KG1 (cell line): ENCODE measurements at regions not wholly inside any gene's neighbourhood (a gene's known extent, or its start where the extent isn't known, plus 50 kb on each side); places are given as distances from the start of the nearest gene placed in this dataset.

Experiments used
- DNase-seq: peaks from one replicate; lab custom pipeline; 2025; lab: John Stamatoyannopoulos, UW

DNA sequence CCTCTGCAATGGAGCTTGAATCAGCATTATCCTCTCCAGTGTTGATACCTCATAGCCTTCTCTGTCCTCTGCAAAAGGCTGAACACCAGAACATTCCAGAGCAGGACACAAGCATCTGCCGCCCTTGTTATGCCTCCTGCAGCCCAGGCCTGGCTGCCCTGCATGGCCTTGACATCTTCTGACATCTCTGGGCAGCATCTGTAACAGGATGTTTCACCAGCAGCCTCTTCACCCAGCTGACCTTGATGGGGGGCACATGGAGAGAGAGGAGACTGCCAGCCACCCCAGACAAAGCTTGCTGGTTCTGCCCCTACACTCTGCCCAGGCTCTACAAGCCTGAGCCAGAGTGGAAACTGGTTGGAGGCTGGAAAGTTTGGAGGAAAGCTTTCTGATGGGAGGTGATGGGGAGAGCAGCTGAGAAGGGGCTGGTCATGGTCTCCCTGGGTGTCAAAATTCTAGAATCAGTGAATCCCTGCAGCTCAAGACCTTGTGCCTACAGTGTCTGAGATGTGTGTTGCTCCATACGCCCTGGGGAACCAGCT lies 145.1 kb downstream of the MRPL14 start:
- no peak for DNase-seq

DNA sequence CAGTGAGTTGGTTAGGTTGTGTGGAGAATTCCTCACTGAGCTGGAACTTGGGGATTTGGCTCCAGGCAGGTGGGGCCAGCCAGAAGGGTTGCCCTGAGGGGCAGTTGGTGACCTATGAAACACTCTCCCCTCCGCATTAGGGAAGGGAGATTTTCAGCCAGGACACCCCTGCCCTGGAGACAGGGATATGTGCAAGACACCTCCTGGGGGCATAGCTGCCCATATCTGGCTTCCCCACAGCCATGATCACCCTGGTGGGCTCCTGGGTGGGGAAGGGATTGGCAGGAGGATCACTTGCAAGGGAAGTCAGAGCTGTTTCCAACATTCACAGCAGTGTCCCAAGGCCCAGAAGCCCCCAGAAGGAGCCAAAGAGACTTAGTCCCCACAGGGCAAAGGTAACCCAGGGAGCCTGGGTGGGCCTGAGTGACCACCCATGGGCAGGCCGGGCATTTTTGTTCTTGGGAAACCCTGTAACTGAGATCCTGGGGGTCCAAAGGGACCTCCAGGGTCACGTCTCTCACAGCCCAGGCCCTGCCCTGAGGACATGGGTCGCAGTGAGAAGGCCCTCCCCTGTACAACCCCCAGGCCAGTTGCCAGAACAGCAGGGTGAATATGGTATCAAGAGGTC lies 145.8 kb downstream of the MRPL14 start:
- no peak for DNase-seq

DNA sequence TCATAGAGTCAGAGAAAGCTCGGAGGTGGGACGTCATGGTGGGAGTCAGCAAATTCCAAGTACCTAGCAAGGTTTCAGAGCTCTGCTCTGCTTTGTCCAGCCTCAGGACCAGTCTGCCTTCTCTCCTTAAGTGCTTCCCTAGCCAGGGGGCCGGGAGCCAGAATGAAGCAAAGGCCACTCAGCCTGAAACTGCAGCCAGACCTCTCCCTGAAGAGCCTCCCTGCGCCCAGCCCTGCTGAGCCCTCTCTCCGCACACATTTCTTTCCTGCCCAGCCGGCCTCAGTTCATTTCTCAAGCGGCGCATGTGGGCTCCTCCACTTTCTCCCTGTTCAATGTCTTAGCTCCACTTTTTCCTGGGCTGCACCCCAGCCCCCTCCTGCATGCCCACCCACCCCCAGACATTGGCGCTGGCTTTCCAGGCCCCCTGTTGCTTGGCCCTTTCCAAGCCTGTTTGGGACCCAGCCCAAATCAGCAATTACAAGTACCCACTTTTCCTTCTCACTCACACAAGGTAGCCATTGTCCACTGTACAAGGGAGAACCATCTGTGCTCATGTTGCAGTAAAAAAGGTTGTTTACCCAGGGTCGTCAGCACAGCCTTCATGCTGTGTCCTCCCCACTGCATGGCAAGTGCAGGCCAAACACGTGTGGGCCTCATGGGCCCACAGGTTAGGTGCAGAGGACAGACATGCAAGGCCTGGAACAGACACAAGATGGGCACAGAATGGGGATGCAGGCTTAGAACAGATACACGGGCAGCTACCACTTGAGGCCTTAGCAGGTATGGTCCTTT lies 147.1 kb downstream of the MRPL14 start:
- DNase-seq = no peak

DNA sequence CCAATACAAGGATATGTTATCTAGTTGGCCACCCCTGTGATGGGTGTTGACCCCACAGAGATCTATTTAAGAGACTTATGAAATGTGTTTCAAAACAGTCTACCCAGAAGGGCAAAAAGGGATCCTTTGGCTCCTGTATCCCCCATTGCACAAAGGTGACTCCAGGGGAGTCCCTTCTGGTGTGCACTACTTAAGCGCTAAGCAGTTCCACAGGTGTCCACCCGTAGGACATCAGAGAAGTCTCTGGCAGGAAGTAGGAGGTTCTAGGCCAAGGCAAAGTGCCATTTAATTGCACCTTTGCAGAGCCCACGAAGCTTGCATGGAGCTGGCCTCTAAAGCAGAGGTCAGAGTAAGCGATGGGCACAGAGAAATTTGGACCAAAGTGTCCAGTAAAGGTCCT lies 147.7 kb downstream of the MRPL14 start:
- DNase-seq = no peak

DNA sequence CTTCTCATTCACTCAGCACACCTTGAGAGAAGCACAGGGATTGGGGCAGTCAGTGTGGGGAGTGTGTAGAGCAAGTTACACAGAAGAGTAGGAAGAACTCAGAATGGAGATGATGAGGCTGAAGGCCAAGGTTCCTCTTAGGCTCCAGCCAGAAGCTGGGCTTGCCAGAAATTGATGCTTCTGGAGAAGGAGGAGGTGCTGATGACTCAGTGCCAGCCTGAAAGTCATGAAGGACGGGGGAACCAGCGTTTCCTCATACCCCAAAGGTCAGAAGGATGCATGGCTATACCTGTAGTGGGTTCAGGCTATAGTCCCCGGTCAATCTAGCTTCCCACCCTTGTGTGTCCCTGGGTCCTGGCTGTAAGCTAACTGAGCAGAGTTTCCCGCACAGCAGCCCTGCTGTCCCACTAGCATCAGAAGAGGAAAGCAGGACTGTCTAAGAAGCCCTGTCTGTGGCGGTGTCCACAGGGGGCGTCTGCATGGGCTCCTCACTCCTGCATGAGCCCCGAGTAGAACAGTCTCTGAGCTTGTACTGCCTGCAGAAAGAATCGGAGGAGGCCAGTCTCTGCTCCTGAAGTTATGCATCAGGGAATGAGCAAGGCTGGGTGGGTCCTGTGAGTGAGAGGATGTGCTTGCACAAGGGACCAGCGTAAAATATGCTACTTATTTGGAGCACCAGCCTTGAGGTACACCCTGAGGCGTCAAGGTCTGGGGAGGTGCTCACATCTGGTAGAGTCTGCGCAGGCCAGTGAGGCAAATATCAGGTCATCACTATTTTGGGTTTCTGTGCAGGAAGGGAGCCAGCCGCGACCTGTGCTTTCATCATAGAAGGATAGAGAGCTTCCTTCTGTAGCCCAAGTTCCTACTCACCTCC lies 148.5 kb downstream of the MRPL14 start:
- no peak for DNase-seq

DNA sequence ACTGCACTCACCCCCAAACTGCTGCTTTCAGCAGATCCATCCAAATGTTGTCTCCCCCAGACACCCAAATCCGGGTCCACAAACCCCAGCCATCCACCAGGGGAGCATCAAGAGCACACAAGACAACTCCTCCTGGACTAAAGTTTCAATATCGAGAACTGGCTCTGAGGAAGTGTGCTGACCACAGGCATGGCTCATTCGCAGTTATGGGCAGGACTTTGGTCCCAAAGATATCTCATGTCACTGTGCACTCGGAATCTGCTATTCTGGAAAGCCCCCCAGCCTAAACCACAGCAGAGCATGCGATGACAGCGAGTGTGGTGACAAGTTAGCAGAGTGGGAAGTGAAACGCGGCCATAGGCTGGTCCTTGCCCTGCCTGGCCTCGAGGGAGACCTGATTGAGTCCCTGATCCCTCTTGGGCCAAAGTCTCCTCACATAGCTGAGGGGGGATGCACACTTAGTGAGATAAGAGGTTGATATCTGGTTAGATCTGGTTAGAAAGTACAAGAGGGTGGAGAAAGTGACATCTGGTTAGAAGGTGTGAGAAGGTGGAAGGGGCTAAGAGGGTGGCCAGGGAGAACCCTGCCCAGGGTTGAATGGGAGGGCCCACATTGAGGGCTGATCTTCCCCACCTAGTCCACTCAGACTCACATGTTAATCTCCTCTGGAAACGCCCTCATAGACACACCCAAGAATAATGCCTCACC lies 149.7 kb downstream of the MRPL14 start:
- DNase-seq = no peak

DNA sequence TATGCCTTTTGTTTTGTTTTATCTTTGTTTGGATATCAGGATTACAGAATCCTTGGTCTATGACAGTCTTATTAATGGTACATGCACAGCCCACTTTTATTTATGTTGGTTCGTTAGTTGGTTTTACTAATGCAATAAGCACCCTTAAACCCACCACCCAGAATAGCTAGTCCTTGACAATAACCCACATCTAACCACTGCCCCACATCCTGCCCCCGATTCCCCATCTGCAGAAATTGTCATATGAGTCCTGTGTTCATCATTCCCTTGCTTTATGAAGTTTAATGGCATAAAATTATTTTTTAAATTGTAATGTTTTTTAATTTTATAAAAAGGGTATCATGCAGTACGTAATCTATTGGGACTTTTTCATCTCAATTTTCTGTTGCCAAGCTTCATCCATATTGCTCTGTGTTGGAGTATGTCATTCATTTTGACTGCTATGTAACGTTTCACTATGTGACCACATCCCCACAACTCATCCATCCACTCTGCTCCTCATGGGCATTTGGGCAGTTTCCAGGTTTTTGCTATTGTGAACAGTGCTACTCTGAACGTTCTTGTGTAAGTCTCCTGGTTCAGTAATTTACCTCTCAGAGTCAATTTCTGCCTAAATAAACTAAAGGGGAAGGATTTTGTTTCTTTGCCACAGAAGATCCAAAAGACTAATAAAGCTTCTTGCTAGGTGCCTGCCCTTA lies 150.4 kb downstream of the MRPL14 start:
- no peak for DNase-seq

DNA sequence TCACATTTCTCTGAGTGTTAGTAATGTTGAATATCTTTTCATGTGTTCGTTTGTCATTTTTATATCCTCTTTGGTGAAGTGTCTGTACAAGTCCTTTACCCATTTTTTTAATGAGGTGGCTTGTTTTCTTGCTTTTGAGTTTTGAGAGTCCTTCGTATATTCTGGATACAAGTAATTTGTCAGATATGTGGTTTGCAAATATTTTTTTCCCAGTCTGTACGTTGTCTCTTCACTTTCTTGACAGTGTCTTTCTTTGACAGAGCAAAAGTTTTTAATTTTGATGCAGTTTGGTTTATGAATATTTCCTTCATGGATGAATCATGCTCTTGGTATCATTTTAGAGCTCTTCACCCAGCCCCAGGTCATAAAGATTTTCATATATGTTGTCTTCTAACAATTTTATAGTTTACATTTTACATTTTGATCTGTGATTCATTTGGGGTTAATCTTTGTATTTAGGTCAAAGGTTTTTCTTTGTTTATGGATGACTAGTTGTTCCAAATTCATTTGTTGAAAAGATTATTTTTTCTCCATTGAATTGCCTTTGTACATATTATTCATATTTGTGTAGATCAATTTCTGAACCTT lies 152.5 kb downstream of the MRPL14 start:
- no peak for DNase-seq

DNA sequence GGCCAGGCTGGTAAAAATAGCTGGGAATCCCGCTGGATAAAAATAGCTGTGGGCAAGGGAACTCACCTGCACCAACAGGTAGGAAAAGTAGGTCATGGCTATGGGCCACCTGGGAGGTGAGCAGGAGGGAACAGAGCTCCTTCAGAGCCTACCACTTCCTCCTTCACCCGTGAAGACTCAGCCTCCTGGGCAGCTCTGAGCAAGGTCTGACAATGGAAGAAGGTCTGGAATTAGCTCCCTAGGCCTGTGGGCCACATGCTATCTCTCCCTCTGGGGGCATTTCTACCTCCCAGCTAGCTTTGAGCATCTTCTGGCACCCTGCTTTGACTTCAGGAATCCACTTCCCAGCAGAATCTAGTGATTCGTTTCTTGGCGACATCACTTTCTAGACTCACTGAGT lies 153.9 kb downstream of the MRPL14 start:
- no peak for DNase-seq

DNA sequence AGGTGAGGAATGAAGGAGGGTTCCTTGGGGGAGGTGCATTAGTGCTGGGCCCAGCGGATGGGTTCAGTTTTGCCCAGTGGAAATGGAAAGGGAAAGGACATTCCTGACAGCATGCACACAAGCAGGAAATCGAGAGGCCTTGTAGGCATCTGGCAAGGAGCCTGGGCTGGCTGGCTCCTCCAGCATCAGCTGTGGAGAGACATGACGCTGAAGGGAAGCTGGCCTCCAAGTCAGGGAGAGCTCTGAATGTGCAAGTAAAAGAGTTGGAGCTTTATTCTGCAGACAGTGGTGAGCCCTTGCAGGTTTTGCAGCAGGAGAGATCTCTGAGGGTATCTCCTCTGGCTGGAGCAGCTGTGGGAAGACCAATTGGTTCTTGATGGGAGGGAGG lies 154.3 kb downstream of the MRPL14 start:
- DNase-seq = no peak

DNA sequence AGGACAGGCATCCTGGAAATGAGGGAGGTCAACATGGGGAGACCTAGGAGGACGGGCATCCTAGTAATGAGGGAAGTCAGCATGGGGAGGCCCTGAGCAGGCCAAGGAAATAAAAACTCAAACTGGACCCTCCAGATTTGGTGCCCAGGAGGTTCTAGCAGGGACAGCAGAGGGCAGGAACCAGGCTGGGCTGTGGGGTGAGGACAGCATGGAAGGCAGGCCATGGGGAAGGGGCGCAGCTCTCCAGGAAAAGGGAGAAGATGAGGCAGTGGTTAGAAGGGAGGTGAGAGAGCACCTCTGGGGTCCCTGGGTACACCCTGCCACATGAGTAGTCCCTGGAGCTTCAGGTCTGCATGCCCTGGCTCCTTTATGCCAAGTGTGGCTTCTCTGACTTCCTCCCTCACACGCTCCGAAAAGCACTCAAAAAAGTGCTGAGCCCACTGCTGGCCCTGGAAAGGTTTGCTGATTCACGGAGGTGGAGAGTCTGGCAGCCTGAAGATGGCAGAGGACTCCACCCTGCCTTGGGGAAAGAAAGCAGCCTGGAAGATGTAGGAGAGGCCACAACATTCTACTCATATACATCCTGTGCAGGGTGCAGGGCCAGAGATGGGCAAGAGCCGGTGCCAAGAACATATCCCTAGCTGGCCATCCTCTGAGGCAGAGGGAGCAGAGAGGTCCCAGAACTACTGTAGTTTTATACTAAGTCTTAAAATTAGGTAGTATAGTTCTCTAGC lies 154.9 kb downstream of the MRPL14 start:
- DNase-seq = no peak

DNA sequence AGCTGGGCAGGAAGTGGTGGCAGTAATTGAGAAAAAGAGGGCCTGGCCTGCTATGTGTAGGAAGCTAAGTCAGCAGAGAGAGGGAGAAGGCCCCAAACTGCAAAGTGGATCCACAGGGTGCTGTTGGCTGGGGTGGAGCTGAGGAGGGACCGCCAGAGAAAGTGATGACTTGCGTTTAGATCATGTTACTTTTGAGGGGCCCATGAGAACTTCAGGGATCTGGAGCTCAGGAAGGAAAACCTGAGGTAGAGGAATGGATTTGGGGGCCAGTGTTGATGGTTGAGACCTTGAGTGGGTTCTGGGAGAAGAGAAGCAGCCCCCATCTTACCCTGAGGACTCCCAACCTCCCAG lies 155.5 kb downstream of the MRPL14 start:
- no peak for DNase-seq

DNA sequence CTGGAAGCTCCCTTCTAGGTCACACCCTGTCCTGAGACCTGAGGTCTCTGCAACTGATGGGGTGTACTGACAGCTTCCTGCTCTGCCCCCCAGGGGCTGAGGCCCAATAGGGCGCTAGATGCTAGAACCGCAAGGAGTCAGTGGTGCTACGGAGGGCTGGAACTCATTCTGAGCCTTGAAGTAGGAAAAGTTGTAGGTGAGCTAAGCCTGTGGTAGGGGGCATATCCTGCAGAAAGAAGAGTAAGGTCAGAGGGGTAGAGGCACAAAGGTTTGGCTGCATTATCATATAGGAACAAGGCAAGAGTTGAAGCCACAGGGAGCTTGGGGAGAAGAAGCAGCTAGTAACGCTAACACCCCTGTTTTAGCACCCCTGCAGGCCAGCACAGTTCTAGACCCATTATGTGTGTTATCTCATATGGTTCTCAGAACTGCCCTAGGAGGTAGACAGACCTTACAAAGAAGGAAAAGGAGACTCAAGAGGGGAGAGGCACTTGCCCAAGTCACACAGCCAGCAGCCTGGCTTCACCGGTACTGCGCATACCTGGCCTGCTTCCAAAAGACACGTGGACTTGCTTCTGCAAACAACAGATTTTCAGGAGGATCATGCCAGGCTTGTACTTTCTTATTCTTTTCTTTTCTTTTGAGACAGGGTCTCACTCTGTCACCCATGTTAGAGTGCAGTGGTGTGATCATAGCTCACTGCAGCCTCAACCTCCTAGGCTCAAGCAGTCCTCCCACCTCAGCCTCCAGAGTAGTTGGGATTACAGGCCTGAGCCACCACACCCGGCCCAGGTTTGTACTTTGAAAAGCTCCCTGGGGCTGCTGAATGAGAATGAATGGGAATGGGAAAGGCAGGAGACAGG lies 156.1 kb downstream of the MRPL14 start:
- DNase-seq = no peak

DNA sequence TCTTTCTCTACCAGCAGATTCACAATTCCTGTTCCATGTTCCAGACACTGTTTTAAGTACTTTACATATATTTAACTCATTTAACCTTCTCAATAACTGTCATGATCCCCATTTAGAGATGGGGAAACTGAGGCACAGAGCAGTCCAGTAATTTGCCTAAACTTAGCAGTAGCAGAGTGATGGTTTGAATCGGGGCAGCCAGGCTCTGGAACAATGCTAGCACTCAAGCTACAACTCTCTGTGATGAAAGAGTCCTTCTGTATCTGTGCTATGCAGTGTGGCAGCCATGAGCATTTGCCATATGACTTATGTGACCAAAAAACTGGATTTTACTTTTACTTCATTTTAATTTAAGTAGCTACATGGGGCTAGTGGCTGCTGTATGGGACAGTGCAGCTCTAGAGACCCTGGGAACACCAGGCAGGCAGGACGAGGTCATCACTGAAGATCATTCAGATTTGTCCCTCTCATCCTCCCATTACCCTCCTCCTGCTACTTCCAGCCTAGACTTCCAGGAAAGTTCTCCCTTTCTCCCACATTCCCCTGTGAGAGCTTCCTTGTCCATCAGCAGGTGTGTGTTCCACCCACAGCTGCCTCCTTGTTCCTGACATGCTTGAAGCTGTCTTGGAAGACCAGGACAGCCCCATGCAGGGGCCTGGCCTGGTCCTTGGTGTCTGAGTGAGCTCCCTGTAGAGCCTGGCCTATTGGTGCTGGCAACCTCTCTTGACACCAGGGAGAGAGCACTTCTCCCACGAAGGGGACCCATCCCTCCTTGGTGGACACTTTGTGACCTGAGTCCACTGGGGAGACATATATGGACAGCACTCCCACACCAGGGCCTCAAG lies 157.0 kb downstream of the MRPL14 start:
- DNase-seq = no peak

DNA sequence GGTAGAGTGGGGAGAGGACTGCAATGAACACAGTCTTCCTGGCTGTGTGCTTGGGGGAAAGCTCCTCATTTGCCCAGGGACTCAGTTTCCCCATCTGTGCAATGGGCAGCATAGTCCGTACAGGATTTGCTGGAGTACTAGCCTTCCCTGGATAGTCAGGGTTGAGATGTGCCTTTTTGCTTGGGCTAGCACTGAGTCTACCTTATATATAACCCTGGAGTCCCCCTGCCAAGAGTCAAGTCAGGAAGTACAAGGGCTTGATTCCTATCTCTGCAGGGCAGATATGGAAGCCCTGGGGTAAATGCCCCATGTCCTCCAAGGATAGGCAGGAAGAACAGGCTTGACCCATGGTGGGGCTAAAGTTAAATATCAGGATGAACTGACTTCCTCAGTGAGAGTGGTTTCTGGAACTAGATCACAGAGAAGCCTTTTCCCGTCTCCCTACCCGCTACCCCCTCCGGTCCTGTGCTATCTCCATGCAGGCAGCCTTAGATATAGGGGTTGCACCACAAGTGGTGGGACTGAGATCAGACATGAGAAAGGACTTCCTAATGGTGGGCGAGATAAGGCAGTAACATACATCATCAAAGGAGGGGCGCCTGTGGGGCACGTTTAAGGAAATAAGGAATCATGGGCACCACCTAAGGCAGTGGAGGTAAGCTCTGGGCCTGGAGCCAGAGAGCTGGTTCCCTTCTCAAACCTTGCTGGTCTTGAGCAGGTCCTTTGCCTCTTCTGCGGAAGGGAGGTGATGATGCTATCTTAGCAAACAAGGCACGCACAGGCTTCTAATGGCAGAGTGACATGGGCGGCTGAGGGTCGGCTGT lies 157.9 kb downstream of the MRPL14 start:
- no peak for DNase-seq

DNA sequence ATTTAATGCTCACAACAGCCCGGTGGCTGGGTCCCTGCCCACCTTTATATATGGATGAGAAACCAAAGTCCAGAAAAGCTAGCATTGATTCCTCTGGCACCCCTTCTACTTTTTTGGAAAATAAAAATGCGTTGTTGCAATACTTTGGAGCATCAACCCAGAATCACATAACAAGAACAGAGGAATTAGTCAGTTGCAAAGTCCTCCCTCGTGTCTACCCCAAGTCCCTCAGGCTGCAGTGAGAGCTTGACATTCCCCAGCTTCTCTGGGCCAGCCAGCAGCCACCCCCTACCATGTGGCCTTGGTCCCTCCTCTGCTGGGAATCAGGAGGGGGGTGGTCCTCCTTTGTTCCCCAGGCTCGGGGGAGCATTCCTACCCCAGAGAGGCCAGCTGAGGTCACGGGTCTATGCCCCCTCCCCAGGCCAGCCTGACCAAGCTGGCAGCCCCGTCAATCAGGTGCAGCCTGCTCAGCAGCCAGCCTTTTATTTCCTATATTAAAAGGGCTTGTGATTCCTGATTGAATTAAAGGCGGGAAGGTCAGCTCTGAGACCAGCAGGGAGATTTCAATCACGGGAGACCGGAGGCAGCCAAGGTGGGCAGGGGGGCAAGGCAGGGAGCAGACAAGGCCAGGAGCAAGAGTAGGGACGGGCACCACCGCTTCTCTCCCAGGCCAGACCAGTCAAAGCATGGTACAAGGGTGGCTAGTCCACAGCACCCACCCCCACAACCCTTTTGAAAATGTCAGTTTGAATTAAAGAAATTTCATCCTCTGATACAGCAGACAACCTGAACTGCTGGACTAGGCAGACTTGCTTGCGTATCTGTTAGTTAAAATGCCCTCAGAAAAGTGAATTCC lies 158.9 kb downstream of the MRPL14 start:
- DNase-seq = no peak

DNA sequence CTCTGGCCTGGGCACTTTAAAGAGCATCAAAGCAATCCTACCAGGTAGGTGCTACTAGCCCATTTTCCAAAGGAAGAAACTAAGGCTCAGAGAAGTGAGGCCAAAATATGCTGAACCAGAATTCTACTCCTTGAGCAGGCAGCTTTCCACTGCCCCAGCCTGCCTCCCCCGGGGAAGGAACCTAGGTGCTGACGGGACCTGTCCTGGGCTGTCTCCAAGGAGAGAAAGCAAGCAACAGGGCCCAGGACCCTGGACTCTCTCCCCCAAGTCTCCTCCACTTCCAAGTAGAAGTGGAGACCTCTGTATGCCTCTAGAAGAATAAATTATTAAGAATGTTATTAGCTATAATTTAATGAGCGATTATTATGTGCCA lies 159.5 kb downstream of the MRPL14 start:
- no peak for DNase-seq
